GM19397 (cell line): ENCODE measurements at regions not wholly inside any gene's neighbourhood (a gene's known extent, or its start where the extent isn't known, plus 50 kb on each side); places are given as distances from the start of the nearest gene placed in this dataset.

Source experiments
- ATAC-seq: cut with Tn5 transposase; IDR thresholded peaks from one replicate; pipeline ENCODE4 v1.9.1; 2021; ENCODE audit warnings: mild to moderate bottlenecking, moderate library complexity; ENCODE audit not compliant: unreplicated experiment

DNA sequence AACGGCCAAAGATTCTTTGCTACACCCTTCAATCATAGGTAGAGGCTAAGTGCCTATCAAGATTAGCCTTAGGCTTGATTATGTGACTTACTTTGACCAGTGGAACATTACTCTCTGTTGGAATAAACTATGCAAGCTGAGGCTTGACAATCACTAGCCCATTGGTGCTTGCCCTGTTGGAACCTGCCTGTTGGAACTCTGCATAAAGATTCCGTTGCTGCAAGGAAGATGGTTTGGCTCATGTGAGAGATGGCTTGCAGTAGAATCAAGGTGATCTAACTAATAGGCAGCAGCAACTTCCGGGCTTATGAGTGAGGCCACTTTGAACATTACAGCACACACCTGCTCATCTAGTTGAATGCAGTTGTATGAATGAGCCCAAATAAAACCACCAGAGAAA, 227.7 kb upstream of the TSHZ2 start:
- no peak for ATAC-seq

DNA sequence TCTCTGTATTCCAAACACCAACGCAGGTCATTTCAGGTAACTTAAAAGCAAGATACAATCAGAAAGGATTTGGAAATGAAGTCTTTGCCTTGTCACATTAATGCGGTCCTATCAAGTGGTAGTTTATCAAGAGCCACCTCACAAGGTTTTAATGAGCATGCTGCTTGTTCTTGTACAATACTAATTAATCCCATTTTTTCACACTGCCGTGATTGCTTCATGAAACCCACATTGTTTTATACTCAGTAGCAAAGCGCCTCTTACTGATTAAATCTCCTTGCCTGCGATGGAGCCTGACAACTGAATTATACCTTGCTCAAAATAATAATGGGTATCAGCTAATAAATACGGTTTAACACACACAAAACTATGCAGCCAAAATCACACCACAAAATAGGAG, 234.1 kb upstream of the TSHZ2 start:
- ATAC-seq = no peak

DNA sequence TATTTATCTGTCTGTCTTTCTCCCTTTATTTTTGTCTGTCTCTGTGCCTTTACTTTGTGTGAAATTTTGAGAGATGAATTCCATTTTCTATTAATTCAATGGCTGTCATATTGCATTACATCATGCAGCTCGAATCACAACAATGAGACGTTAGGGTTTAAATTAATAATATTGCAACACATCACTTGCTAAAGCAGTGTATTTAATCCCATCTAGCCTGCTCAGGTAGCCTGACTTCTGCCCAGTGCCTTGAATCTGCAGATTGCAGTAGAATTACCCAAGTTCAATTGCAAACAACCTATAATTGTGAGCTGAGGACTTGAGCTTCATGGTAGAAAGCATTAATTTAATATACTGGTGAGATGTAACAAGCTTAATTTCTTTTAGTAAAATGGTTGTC, 235.7 kb upstream of the TSHZ2 start:
- no peak for ATAC-seq

DNA sequence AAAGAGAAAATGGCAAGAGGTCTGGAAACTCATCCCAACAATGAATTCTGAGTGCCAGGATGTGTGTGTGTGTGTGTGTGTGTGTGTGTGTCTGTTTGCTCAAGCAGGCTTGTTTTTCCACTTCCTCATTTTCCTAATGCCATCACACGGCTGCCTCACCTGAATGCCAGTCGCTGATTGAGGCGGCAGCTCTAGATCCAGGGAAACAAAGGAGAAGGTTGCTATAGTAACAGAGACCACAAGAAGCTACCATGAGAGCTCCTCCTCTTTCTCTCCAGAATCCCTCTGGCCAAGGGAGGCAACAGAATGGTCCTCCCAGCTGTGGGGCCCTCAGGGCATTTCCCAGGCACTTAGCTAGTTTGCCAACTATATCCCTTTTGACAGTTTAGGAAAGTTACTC, 241.1 kb upstream of the TSHZ2 start:
- no peak for ATAC-seq

DNA sequence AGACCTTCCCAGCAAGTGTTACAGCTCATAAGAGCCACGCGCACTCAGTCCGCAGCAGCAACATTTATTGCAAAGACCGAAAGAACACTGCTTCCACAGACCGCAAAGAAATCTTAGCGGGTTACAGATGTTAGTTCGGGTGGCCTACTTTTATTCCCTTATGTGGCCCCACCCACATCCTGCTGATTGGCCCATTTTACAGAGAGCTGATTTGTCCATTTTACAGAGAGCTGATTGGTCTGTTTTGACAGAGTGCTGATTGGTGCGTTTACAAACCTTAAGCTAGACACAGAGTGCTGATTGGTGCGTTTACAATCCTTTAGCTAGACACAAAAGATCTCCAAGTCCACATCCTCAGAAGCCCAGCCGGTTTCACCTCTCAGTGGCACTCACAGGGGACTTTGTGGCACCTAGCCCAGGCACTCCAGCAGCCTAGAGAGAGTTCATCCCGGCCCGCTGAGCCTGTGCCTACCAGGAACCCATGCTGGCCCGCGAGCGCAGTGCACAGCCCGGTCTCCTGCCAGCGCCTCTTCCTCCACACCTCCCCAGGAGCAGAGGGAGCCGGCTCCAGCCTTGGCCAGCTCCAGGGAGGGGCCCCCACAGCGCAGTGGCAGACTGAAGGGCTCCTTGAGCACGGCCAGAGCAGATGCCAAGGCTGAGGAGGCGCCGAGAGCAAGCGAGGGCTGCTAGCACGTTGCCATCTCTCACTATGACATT, 244.3 kb upstream of the TSHZ2 start:
- no peak for ATAC-seq

DNA sequence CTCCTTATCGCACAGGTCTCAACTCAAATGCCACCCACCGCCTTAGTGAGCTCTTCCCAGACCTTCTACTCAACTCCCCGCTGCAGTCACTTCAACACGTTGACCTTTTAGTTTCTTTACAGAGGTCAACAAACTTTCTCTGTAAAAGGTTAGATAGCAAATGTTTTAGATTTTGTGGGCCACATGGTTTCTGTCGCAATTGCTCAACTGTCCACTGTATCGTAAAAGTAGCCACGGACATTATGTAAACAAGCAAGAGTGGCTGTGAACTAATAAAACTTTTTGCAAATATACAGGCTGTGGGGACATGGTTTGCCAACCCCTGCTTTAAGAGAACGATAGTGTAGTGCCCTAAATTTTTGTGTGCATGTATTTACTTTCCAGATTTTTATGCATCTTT, 247.6 kb upstream of the TSHZ2 start:
- ATAC-seq = no peak

DNA sequence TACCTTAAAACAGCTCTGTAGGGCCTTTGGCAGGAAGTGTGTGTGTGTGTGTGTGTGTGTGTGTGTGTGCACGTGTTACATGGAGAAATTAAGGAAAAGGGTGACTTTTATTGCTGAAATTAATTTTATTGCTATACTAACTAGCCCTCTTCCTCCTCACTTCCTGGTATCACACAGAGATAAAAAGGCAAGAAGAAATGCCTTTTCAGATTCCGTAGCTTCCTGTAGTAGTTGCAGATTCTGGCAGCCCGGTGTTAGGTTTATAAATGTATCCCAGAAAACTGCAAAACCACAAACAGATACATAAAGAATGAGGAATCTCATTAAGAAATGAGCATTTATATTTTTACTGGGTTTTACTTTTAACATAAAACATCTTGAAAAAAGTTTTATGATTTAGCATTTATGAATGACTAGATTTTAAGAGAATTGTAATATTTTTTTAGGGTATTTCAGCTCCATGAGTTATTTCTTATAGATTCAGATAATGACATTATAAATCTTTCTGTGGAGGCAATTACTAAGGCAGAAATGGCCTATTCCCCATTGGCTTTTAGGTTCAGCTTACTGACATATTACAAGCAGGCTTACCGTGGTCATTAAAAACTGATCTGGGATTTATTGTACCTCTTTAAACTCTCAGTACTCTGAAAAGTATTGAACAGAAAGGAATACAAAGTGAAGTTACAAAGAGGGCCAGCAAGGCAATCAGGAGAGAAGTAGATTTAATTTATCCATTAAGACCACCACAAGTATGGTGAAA, 249.1 kb upstream of the TSHZ2 start:
- no peak for ATAC-seq

DNA sequence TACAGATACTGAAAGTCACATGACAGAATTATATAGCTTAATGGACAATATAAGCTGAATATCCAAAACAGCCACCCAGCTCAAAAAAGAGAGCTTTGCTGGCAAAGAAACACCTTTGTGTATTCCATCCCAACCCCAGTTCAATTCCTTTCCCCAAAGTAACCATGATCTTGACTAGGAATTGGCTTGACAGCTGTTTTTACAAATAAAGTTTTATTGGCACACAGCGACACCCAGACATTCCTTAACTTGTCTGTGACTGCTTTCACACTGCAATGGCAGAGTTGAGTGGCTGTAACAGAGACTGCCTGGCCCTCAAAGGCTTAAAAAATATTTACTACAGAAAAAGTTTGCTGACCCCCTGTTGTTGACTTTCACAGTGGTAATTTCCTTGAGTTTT, 264.0 kb upstream of the TSHZ2 start:
- no peak for ATAC-seq

DNA sequence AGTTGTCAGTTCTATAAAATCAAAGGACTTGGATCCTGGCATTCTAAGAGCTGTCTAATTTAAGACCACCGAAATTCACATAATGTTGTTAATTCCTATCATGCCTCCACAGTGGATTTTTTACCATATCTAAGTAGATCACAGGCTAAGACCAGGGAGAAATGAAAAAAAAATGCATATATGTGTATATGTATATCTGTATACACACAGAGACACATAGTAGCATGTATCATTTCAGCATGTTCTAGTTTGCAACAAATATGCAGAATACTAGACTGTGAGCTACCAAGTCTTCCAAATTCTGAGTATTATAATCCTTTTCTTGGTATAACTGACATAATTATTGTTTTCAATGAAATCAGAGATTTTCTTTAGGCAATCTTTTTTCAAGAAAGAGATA, 267.6 kb upstream of the TSHZ2 start:
- ATAC-seq = no peak

DNA sequence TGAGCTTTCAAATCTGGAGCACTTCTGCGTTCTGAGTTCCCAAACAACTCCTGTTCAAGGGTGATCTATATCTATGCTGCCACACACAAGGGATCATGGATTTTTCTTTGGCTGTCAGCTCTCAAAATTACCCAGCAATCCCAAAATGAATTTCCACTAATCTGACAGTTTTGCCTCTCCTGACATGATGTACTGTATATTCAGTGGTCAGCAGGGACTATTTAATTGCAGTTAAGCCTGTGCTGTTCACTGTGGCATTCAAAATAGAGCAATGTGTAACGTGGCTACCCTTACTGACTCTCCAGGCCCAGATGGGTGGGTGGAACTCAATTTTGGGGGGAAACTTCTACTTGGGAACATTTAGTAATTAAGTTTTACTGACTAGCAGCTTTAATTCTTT, 283.8 kb upstream of the TSHZ2 start:
- ATAC-seq = no peak

DNA sequence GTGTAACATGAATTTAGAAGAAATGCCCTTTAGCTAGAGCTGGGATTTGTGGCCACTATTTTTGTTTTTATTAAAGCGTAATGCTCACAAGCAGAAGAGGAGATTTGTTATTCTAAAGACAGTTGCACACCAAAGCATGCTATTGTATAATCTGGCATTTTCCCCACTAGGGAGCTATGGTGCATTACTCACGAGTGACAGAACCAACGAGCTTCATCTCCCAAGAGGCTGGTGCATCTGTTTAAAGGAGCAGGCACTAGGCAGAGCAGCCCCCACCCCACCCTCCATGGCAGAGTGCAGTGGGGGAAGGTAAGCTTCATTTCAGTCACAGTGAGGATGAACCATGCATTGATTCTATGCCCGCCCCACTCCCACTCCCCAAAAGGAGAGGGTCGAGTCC, 287.3 kb upstream of the TSHZ2 start:
- no peak for ATAC-seq

DNA sequence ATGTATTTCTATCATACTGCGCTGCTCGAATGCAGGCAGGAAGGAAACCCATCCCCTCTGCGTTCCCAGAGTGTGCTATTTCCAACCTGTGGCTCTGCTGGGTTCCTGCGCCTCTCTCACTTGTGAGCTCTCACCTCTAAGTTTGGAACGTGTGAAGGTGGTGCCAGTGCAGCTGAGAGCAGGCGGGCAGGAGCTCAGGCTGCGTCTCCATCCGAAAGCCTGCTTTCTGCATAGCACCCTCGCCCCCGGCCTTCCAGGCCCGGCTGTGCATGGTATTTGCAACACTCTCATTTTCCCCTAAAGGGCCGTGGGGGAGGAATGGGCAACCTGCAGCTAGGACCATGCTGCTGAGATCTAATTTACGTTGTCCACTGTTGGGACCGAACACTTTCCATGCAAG, 288.0 kb upstream of the TSHZ2 start:
- ATAC-seq = no peak

DNA sequence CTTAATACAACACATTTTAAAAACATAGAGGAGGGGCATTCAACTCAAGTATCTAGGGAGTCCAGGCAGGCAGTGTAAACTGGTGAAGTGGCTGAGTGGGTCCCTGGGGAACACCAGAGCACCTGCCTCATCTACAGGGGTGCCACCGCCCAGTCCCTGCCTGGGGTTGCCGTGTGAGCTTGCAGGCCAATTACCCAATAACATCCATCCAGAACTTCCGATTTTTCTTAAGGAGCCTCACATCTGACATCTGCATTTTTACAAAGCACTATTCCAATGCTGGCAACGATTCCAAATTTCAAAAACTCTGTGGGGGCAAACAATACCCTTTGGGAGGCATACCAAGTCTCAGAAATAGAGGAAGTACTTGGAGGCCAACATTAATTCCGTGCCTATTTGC, 288.4 kb upstream of the TSHZ2 start:
- ATAC-seq = no peak

DNA sequence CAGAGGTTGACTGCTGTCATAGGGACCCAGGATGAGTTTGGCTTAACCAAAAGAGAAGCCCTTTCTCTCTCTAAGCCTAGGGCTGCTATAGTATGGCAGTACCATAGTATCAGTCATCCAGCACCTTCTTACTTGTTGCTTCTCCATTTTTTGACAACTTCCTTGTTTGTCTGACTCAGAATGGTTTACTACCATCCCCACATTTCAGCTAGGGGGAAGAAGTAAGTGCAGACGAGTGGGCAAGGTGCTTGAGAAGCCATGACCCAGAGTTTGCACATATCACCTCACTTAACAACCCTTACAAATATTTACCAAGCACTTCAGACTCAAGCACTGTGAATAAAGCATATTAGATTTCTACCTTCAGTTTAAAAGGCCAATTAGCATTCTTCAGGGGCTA, 289.9 kb upstream of the TSHZ2 start:
- no peak for ATAC-seq

DNA sequence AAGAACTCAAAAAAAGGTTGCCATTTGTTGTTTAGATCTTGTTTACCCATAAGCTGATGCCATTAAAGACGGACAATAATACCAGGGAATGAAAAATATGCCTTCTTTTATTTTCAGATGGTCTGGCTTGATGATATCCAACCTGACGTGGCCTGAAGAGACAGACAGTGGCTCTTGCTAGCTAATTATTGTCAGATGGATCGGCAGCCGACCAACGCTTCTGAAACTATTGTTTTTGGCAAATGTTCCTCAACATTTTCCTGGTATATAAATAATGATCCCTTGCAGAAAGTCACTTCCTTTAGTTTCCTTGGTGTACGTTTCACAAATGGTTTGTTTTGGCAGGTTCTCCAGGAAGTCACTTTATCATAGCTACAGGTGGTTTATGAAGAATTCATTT, 290.9 kb upstream of the TSHZ2 start:
- ATAC-seq = no peak

DNA sequence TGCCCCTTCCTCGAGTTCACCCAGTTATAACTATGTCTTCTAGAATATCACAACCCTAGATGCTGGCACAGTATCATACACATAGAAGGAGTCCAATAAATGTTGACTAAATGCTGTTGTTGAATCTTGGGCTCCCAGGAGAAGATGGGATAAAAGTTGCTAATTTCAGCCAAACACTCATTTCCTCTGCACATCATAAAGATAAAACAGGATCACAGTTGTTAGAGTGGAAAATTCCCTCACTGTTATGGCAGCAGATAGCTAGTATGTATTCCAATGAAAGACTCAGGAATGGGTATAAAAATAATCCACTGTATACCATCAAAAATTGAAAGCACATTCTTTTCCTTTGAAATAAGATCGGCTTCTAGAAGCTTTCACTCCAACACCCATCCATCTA, 294.9 kb upstream of the TSHZ2 start:
- ATAC-seq = no peak

DNA sequence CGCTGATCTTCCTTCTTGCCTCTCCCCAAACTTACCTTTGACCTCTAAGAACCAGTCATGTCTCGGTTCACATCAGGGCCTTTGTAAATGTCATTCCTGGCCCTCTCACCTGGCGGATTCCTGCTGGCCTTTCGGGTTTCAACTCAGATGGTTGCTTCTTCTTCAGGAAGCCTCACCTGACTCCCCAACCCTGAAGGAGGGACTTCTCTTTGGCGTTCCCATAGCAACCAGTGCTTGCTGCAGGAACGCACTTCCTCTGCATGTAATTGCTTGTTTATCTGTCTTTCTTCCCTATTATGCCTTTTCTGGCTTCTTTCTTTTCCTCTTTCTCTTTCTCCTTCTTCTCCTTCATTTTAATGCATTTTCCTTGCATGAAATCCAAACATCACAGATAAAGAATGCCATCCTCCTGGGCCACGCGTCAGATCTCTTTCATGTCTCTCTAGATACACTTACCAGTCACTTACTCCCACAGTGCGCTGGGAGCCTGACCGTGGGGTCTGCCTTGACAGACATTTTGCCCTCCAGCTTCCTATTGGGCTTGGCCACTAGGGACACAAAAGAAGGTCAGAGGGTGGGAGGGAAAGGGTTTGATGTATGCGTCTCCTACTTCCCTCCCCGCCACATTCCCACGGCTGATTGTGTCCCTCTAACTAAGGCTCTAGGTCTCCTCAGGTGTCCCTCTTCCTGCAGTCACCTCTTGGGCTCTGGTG, 295.7 kb upstream of the TSHZ2 start:
- ATAC-seq = no peak

DNA sequence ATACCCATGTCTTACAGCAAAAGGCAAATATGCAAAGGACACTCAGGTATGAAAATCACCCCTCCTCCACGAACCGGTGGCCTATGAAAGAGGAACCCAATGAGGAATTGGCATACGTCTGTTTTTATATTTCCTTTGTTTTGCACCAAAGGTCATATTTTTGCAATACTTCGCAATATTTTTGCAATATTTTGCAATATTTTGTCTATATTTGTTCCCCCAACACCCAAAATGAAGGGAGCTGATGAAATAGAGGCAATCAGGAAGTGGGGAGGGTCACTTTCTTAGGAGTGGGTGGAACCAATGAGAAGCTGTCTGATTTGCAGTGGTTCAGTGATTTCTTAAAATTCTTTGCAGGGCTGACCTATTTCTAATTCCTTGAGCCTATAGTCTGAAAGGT, 296.8 kb upstream of the TSHZ2 start:
- no peak for ATAC-seq

DNA sequence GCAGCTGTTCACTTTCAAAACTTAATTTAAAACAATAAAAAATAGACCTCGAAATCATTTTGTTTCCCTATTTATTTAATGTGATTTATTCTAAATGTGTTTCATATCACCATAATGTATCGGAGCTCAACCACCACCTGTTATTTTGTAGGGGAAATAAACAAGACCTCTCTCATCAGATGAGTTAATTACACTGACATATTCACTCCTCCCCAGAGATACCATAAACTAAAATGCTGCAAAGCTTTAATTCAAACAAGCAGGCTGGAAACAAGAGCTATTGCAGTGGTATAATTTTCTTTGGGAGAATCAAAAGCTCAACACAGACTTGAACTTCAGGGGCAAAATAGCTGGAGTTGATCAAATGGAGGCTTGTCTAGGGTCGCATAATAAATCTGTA, 303.5 kb upstream of the TSHZ2 start:
- ATAC-seq = no peak

DNA sequence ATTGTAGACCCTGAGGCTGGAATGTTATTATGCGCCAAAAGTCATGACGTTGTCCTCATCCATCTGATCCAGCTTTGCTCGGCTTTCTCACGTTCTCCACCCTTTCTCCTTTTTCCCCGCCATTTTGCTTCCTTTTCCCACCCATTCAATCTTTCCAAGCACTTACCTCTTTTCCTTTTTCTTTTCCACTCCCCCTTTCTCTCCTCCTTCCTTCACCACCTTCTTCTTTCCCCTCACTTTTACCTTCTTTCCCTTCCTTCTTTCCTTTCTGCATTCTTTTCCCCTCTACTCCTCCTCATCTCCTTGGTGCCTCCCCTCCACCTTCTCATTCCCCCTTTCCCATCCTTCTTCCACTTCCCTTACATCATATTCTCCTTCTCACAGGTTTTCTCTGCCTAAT, 304.8 kb upstream of the TSHZ2 start:
- ATAC-seq = no peak

DNA sequence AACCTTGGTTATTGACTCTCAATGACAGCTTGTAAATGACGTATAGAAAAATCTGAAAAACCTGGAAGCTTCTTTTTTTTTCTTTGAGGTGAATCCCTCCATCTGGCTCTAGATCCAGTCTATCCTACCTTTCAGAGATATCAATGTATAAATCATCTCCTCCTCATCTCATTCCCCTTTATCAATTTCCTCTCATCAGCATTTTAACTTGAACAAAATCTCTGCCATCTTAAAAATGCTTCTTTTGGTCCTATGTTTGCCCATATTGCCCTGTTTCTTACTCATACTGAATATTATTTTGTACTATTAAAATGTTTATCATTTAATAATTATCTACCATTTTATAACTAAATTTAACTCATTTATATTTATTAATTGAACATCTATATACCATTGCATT, 306.7 kb upstream of the TSHZ2 start:
- no peak for ATAC-seq

DNA sequence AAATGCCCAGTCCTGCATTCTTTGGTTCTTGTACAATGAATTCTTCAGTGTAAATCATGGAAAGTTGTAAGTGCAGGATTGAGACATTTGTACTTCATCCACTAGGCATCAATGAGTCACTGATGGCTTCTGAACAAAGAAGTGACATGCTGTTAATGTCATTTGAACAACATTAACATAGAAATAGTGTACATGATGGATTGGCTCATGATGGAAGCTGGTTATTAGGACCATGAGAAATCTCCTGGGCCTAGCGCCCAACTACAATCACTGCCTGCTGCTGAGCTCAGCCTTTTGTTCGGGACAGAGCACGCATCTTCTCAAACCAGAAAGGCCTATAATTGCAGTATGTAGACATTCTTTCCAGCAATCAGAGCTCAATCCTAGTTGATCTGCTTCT, 316.8 kb upstream of the TSHZ2 start:
- ATAC-seq = no peak
